ENCODE measurements at regions not wholly inside any gene's neighbourhood (a gene's known extent, or its start where the extent isn't known, plus 50 kb on each side); places are given as distances from the start of the nearest gene placed in this dataset.

DNA sequence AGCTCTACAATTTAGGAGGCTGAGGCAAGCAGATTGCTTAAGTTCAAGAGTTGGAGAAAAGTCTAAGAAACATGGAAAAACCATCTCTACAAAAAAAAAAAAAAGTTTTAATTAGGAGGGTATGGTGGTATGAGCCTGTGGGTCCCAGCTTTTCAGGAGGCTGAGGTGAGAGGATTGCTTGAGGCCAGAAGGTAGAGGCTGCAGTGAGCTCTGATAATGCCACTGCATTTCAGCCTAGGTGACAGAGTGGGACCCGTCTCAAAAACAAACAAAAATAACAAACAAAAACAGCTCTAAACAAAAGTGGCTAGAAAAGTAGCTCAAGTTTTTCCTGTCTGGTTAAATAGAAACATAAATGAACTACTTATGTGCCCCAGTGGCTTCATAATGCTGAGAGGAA, 2133.6 kb upstream of the DEFB115 start:
- TF ChIP-seq, protein P1, sequence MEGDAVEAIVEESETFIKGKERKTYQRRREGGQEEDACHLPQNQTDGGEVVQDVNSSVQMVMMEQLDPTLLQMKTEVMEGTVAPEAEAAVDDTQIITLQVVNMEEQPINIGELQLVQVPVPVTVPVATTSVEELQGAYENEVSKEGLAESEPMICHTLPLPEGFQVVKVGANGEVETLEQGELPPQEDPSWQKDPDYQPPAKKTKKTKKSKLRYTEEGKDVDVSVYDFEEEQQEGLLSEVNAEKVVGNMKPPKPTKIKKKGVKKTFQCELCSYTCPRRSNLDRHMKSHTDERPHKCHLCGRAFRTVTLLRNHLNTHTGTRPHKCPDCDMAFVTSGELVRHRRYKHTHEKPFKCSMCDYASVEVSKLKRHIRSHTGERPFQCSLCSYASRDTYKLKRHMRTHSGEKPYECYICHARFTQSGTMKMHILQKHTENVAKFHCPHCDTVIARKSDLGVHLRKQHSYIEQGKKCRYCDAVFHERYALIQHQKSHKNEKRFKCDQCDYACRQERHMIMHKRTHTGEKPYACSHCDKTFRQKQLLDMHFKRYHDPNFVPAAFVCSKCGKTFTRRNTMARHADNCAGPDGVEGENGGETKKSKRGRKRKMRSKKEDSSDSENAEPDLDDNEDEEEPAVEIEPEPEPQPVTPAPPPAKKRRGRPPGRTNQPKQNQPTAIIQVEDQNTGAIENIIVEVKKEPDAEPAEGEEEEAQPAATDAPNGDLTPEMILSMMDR (conservative IDR thresholded peaks at IDR 0.05; ENCODE audit: control insufficient read depth, insufficient read depth, low read depth, low read length), result no peak
- no peak overlapping the region for H3K4me3 ChIP-seq (ENCODE audit: control insufficient read depth, low read depth, low read length)
- DNase-seq (ENCODE audit: low read depth), result no peak

Measured in fibroblast of mammary gland (primary cell).